Naive thymus-derived CD8-positive, alpha-beta T cell (primary cell): ENCODE measurements at regions not wholly inside any gene's neighbourhood (a gene's known extent, or its start where the extent isn't known, plus 50 kb on each side); places are given as distances from the start of the nearest gene placed in this dataset.

ENCODE experiments used
- ATAC-seq, 2 donors: fragments of 150-1000 bp; cut with Tn5 transposase in 1 of 2; sonication (Bioruptor Pico), chemical (Tn5 transposase) in 1 of 2; 1 replicate in 1 of 2; 2 replicates in 1 of 2; pipeline ENCODE4 v1.10.0; 2021; ENCODE audit warnings: mild to moderate bottlenecking in 2 of 2, moderate library complexity in 2 of 2
- POLR2A ChIA-PET: fragments of 350-600 bp; sonication (Branson Sonifier 250); formaldehyde crosslinking; loops from one replicate; lab custom pipeline; 2021; ENCODE audit warnings: antibody characterized with exemption; lab: Charles Lee
- DNase-seq, 10 donors: peaks; one replicate each; pipeline versions ENCODE4 v3.0.0 to v3.0.0-alpha.2; 2020 to 2022
- H3K27ac Mint-ChIP-seq, 10 donors: one replicate each; pipeline ENCODE4 v1.8.0; 2020 to 2022; ENCODE audit warnings: mild to moderate bottlenecking in 10 of 10, mixed read lengths in 10 of 10, moderate library complexity in 4 of 10, inconsistent platforms in 1 of 10
- H3K27me3 Mint-ChIP-seq, 5 donors: one replicate each; pipeline ENCODE4 v1.8.0; 2021 to 2022; ENCODE audit warnings: mixed read lengths in 5 of 5
- H3K36me3 Mint-ChIP-seq, 3 donors: one replicate each; pipeline ENCODE4 v1.8.0; 2020 to 2022; ENCODE audit warnings: mixed read lengths in 3 of 3, mild to moderate bottlenecking in 2 of 3, inconsistent platforms in 1 of 3
- H3K4me1 Mint-ChIP-seq, 4 donors: one replicate each; pipeline ENCODE4 v1.8.0; 2021 to 2022; ENCODE audit warnings: mixed read lengths in 4 of 4
- H3K4me3 Mint-ChIP-seq, 10 donors: one replicate each; pipeline ENCODE4 v1.8.0; 2020 to 2022; ENCODE audit warnings: mild to moderate bottlenecking in 10 of 10, mixed read lengths in 10 of 10, moderate library complexity in 6 of 10, inconsistent platforms in 1 of 10
- H3K9me3 Mint-ChIP-seq, 9 donors: one replicate each; pipeline ENCODE4 v1.8.0; 2020 to 2022; ENCODE audit warnings: mixed read lengths in 9 of 9, mild to moderate bottlenecking in 3 of 9, inconsistent platforms in 1 of 9, moderate library complexity in 1 of 9

GRCh38 chr12:100716945-100717732, 77.4 kb upstream of the ANO4 start:
- no peak for ATAC-seq
- no peak overlapping the region for H3K27ac Mint-ChIP-seq

DNA sequence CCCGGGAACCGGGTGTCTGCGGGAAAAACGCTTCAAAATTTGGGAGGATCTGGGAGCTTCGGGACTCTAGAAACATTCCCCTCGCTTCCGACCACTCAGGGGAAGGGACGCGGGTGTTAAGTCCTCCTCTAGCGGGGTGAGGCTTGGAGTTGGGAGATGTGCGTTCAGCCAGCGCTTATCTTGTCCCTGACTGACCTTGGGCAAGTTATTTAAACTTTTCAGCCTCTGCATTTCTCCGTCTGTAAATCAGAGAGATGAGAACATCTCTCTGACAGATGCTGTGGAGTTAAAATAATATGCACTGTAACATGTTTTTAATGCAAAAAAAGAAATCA, 76.9 kb upstream of the ANO4 start:
- Mint-ChIP-seq H3K4me3 (no peak overlapping the region), H3K36me3 (no peaks in the 10 kb centered on the region), H3K4me1 (peaks cover 0 to 5% (median 2%) of the 10 kb centered on the region in 4 donors), H3K9me3 (peaks cover 0 to 2% (median 0%) of the 10 kb centered on the region in 9 donors), H3K27me3 (peaks cover 17 to 56% (median 48%) of the 10 kb centered on the region in 5 donors), H3K27ac (no peak overlapping the region)
- DNase-seq (no peak), ATAC-seq (no peak)
- POLR2A ChIA-PET, result no interaction called here

More at GRCh38 chr12:100716945-100717732, 77.4 kb upstream of the ANO4 start:
- Mint-ChIP-seq H3K4me3 (no peak overlapping the region), H3K27me3 (peaks cover 16 to 55% (median 48%) of the 10 kb centered on the region in 5 donors), H3K9me3 (peaks cover 0 to 2% (median 0%) of the 10 kb centered on the region in 9 donors), H3K4me1 (peaks cover 0 to 5% (median 2%) of the 10 kb centered on the region in 4 donors), H3K36me3 (no peaks in the 10 kb centered on the region)
- no peak for DNase-seq
- POLR2A ChIA-PET, result no interaction called here

GRCh38 chr12:100718187-100718586, 76.4 kb upstream of the ANO4 start:
- no peak overlapping the region for H3K4me3 Mint-ChIP-seq
- no peaks in the 10 kb centered on the region for H3K36me3 Mint-ChIP-seq
- H3K27me3 Mint-ChIP-seq, result peaks cover 17 to 53% (median 48%) of the 10 kb centered on the region in 5 donors
- ATAC-seq, result no peak
- no peak overlapping the region for H3K27ac Mint-ChIP-seq
- POLR2A ChIA-PET, result no interaction called here
- no peak for DNase-seq
- peaks cover 0 to 2% (median 0%) of the 10 kb centered on the region in 9 donors for H3K9me3 Mint-ChIP-seq
- H3K4me1 Mint-ChIP-seq, result peaks cover 0 to 5% (median 2%) of the 10 kb centered on the region in 4 donors

GRCh38 chr12:100720016-100720654, 74.4 kb upstream of the ANO4 start:
- Mint-ChIP-seq H3K27me3 (peaks cover 14 to 48% (median 41%) of the 10 kb centered on the region in 5 donors), H3K4me3 (no peak overlapping the region), H3K36me3 (no peaks in the 10 kb centered on the region), H3K4me1 (peaks cover 0 to 5% (median 2%) of the 10 kb centered on the region in 4 donors), H3K9me3 (no peaks in the 10 kb centered on the region), H3K27ac (no peak overlapping the region)
- POLR2A ChIA-PET, result no interaction called here
- DNase-seq (no peak), ATAC-seq (no peak)

- peaks cover 0 to 4% (median 2%) of the 10 kb centered on the region in 4 donors for H3K4me1 Mint-ChIP-seq
- H3K27ac Mint-ChIP-seq, result no peak overlapping the region
- H3K27me3 Mint-ChIP-seq, result peaks cover 13 to 46% (median 33%) of the 10 kb centered on the region in 5 donors
- ATAC-seq, result no peak
- H3K36me3 Mint-ChIP-seq, result no peaks in the 10 kb centered on the region
- no peak overlapping the region for H3K4me3 Mint-ChIP-seq
- H3K9me3 Mint-ChIP-seq, result no peaks in the 10 kb centered on the region
- POLR2A ChIA-PET, result no interaction called here
- DNase-seq, result no peak
Observed at GRCh38 chr12:100721169-100721568, 73.4 kb upstream of the ANO4 start.

DNA sequence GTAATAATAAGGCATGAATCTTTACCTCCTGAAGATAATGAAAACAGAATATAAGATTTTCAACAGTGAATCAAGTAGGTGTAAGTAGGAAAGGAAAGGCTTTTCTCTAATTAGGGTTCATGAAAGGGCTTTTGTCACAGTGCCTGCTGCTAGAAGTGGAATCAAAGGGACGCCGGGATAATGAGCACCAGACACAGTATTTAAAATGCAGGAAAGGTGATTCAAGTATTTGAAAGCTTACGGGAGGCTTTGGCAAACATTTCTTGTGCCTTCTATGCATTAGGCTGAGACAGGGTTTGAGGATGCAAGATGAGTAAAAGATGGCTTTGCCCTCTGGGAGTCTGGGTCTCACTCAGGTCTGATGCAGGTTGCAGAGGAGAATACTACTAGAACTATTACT, 70.5 kb upstream of the ANO4 start:
- Mint-ChIP-seq H3K4me1 (no peaks in the 10 kb centered on the region), H3K27ac (no peak overlapping the region), H3K36me3 (no peaks in the 10 kb centered on the region), H3K9me3 (no peaks in the 10 kb centered on the region), H3K4me3 (no peak overlapping the region), H3K27me3 (peaks cover 3 to 29% (median 18%) of the 10 kb centered on the region in 5 donors)
- POLR2A ChIA-PET, result no interaction called here
- no peak for ATAC-seq
- no peak for DNase-seq

- peaks cover 12 to 40% (median 14%) of the 10 kb centered on the region in 5 donors for H3K27me3 Mint-ChIP-seq
- ATAC-seq (no peak), DNase-seq (no peak)
- POLR2A ChIA-PET, result no interaction called here
- no peak overlapping the region for H3K27ac Mint-ChIP-seq
- no peaks in the 10 kb centered on the region for H3K4me1 Mint-ChIP-seq
- peaks cover 0 to 2% (median 0%) of the 10 kb centered on the region in 9 donors for H3K9me3 Mint-ChIP-seq
- H3K4me3 Mint-ChIP-seq, result no peak overlapping the region
- H3K36me3 Mint-ChIP-seq, result no peaks in the 10 kb centered on the region
Observed at GRCh38 chr12:100733817-100734593, 60.6 kb upstream of the ANO4 start.

DNA sequence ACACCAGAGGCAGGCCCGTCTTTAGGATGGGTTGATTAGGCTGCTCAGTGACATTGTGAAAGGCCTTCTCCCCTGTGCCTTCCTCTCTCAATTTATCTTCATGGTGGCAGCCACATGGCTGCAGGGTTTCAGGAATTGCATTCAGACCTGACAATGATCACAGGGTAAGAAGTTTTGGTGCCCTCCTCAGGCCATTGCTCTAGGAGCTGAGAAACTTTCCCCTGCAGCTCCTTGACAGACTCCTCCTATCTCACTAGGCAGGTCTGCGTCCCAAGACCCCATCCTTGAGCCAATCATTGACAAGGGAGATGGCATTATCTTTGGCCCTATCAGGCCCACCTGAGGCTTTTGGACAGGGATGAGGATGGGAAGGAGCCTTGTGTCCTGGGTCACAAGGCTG, 57.4 kb upstream of the ANO4 start:
- Mint-ChIP-seq H3K9me3 (peaks cover 0 to 2% (median 0%) of the 10 kb centered on the region in 9 donors), H3K27me3 (peaks cover 10 to 40% (median 14%) of the 10 kb centered on the region in 5 donors), H3K4me3 (no peak overlapping the region), H3K27ac (no peak overlapping the region), H3K4me1 (no peaks in the 10 kb centered on the region), H3K36me3 (no peaks in the 10 kb centered on the region)
- POLR2A ChIA-PET, result no interaction called here
- DNase-seq (no peak), ATAC-seq (no peak)

- no peak overlapping the region for H3K27ac Mint-ChIP-seq
- H3K4me1 Mint-ChIP-seq, result no peaks in the 10 kb centered on the region
- ATAC-seq (no peak), DNase-seq (no peak)
- POLR2A ChIA-PET, result no interaction called here
- peaks cover 10 to 33% (median 14%) of the 10 kb centered on the region in 5 donors for H3K27me3 Mint-ChIP-seq
- H3K36me3 Mint-ChIP-seq, result no peaks in the 10 kb centered on the region
- H3K9me3 Mint-ChIP-seq, result peaks cover 0 to 2% (median 0%) of the 10 kb centered on the region in 9 donors
- H3K4me3 Mint-ChIP-seq, result no peak overlapping the region
Observed at GRCh38 chr12:100738086-100738485, 56.5 kb upstream of the ANO4 start.

DNA sequence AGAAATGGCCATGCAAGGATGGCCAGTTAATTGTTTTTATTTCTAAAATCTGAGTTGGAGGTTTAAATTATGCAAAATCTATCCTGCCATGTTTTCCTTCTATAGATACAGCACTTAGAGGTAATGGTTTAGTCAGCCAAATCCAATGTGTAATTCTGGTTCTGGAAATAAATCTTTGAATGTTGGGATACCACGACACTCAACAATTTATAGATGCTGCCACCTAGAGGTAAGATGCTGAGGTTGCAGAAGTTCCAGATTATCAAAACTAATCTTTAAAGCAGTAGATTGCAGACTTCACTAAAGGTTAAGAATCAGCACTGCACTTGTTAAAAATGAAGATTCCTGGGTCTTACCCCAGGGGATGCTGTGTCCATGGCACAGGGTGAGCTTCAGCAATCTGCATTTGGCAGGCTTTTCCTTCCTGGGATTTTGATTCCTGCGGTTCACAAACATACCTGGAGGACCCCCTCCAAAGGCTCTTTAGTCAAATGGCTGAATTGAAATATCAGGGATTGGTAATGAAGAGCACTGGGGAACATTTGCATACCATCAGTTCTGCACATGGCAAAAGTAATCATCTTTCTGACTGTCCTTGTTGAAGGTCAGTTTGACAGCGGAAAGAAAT, 53.4 kb upstream of the ANO4 start:
- Mint-ChIP-seq H3K9me3 (peaks cover 0 to 15% (median 5%) of the 10 kb centered on the region in 9 donors), H3K27me3 (peaks cover 0 to 25% (median 5%) of the 10 kb centered on the region in 5 donors), H3K36me3 (peaks cover 0 to 5% (median 0%) of the 10 kb centered on the region in 3 donors), H3K4me3 (no peak overlapping the region), H3K27ac (no peak overlapping the region), H3K4me1 (no peaks in the 10 kb centered on the region)
- POLR2A ChIA-PET, result no interaction called here
- DNase-seq (no peak), ATAC-seq (no peak)

- peaks cover 0 to 5% (median 0%) of the 10 kb centered on the region in 3 donors for H3K36me3 Mint-ChIP-seq
- H3K4me1 Mint-ChIP-seq, result no peaks in the 10 kb centered on the region
- POLR2A ChIA-PET, result no interaction called here
- no peak overlapping the region for H3K4me3 Mint-ChIP-seq
- no peak for ATAC-seq
- H3K9me3 Mint-ChIP-seq, result peaks cover 0 to 15% (median 5%) of the 10 kb centered on the region in 9 donors
- H3K27ac Mint-ChIP-seq, result no peak overlapping the region
- no peak for DNase-seq
- H3K27me3 Mint-ChIP-seq, result peaks cover 0 to 15% (median 3%) of the 10 kb centered on the region in 5 donors
Observed at GRCh38 chr12:100743060-100743459, 51.5 kb upstream of the ANO4 start.
